ENCODE measurements at regions not wholly inside any gene's neighbourhood (a gene's known extent, or its start where the extent isn't known, plus 50 kb on each side); places are given as distances from the start of the nearest gene placed in this dataset.

GRCh38 chr5:67561151-67561932 lies 364.7 kb upstream of the CD180 start:
- Histone ChIP-seq H3K36me3 (no peaks in the 10 kb centered on the region), H3K4me1 (no peaks in the 10 kb centered on the region), H3K9me3 (peaks cover 0 to 5% (median 0%) of the 10 kb centered on the region in 4 donors), H3K4me3 (no peak overlapping the region), H3K27ac (no peak overlapping the region), H3K27me3 (no peaks in the 10 kb centered on the region)
- TF ChIP-seq, protein P1, sequence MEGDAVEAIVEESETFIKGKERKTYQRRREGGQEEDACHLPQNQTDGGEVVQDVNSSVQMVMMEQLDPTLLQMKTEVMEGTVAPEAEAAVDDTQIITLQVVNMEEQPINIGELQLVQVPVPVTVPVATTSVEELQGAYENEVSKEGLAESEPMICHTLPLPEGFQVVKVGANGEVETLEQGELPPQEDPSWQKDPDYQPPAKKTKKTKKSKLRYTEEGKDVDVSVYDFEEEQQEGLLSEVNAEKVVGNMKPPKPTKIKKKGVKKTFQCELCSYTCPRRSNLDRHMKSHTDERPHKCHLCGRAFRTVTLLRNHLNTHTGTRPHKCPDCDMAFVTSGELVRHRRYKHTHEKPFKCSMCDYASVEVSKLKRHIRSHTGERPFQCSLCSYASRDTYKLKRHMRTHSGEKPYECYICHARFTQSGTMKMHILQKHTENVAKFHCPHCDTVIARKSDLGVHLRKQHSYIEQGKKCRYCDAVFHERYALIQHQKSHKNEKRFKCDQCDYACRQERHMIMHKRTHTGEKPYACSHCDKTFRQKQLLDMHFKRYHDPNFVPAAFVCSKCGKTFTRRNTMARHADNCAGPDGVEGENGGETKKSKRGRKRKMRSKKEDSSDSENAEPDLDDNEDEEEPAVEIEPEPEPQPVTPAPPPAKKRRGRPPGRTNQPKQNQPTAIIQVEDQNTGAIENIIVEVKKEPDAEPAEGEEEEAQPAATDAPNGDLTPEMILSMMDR (IDR thresholded peaks at IDR 0.05) = no peak
- TF ChIP-seq POLR2A (IDR thresholded peaks at IDR 0.05) = no peak
- no peak for DNase-seq

DNA sequence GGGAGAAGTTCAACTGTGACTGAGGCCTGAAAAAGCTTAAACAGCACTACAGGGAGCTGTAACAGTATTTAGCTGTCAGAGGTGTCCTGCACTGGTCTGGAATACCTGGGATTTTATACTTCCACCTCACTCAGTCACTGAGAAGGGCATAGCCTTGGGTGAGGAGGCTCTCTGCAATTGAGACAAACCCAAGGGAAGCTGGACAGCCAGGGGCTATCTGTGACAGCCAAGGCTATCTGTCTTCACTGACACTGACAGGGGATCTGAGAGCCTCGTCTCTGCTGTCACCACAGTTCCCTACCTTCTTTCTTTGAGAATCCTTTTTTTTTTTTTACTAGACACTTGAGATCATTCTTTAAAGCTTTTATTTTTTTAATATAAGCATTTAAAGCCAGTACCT lies 356.2 kb upstream of the CD180 start:
- Histone ChIP-seq H3K9me3 (no peaks in the 10 kb centered on the region), H3K36me3 (no peaks in the 10 kb centered on the region), H3K4me1 (peaks cover 0 to 23% (median 0%) of the 10 kb centered on the region in 4 donors), H3K27me3 (no peaks in the 10 kb centered on the region), H3K27ac (no peak overlapping the region), H3K4me3 (no peak overlapping the region)
- no peak for DNase-seq
- TF ChIP-seq POLR2A (IDR thresholded peaks at IDR 0.05) = no peak
- TF ChIP-seq, protein P1 (IDR thresholded peaks at IDR 0.05) = no peak

GRCh38 chr5:67549947-67550346 lies 353.3 kb upstream of the CD180 start:
- Histone ChIP-seq H3K36me3 (no peaks in the 10 kb centered on the region), H3K4me3 (no peak overlapping the region), H3K27ac (peak overlapping the region in 2 of 4 donors; percentile 32 to 42), H3K27me3 (no peaks in the 10 kb centered on the region), H3K4me1 (peaks cover 0 to 26% (median 0%) of the 10 kb centered on the region in 4 donors), H3K9me3 (no peaks in the 10 kb centered on the region)
- DNase-seq = no peak
- TF ChIP-seq POLR2A (IDR thresholded peaks at IDR 0.05) = no peak
- TF ChIP-seq, protein P1 (IDR thresholded peaks at IDR 0.05) = no peak

DNA sequence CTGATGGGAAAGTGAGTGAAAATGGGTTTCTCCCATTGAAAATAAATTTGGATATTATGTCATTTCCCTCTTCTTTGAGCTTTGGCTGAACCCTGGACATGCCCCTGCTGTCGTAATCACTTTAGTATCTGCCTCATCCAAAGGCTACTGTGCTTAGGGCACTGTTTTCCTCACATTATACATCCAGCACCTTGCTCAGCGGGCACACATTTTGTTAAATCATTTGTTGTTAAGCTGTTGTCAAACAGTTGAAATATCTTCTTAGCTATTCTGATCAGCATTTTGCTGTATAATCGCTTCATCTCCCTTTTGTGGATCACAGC lies 352.7 kb upstream of the CD180 start:
- H3K27ac ChIP-seq = peak overlapping the region in 1 of 4 donors; percentile 44
- H3K36me3 ChIP-seq = no peaks in the 10 kb centered on the region
- no peaks in the 10 kb centered on the region for H3K9me3 ChIP-seq
- peaks cover 0 to 26% (median 0%) of the 10 kb centered on the region in 4 donors for H3K4me1 ChIP-seq
- H3K27me3 ChIP-seq = no peaks in the 10 kb centered on the region
- TF ChIP-seq POLR2A (IDR thresholded peaks at IDR 0.05) = no peak
- TF ChIP-seq, protein P1 (IDR thresholded peaks at IDR 0.05) = no peak
- H3K4me3 ChIP-seq = no peak overlapping the region
- no peak for DNase-seq

DNA sequence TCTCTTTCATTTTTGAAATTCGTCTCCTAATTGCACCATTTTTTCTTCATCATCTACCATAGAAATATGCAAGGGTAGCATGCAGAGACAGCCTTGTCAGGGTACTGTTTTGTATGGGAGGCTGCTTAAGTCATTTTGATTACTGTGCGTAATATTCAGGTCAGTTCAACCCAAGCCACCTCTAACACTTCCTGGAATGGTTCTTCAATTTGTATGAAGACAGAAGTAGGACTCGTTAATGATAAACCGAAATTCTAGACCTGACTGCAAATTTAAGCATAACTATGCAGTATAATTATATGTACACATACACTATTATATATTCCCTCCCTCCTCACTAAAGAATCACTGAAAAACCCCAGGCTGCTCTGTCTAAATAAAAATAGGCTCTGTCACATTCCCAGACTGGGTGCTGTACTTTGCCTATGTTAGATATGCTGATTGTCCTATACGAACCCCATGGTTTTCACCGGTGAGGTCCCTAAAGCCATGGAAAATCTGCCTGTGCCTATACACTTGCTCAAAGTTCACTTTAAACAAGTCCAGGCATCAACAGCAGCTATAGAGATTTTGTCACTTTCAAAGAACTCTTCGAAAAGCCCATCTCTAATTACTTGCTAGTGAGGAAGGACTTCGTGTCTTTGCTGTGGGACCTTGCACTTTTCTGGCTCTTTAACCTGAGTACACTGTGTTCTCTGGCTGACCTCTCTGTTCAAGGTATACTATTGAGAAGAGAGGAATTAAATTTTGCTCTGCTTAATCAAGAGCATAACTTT lies 352.1 kb upstream of the CD180 start:
- peak overlapping the region in 2 of 4 donors; percentile 37 to 44 for H3K27ac ChIP-seq
- peak overlapping the region in 2 of 4 donors; percentile 16 to 32 for H3K4me3 ChIP-seq
- DNase-seq = no peak

More for the DNA sequence above, 352.1 kb upstream of the CD180 start:
- no peaks in the 10 kb centered on the region for H3K9me3 ChIP-seq
- H3K4me1 ChIP-seq = peaks cover 0 to 26% (median 0%) of the 10 kb centered on the region in 4 donors
- no peaks in the 10 kb centered on the region for H3K27me3 ChIP-seq
- no peak for TF ChIP-seq POLR2A (IDR thresholded peaks at IDR 0.05)
- TF ChIP-seq, protein P1 (IDR thresholded peaks at IDR 0.05) = no peak
- no peaks in the 10 kb centered on the region for H3K36me3 ChIP-seq

Measured in Peyer's patch (tissue), 4 donors.